IMR-90 (cell line): ENCODE measurements at regions not wholly inside any gene's neighbourhood (a gene's known extent, or its start where the extent isn't known, plus 50 kb on each side); places are given as distances from the start of the nearest gene placed in this dataset.
A peak's percentile ranks its signal among the peaks of the same experiment; 100 is the strongest.

Source experiments
- ATAC-seq: fragments of 200-7000 bp; cut with Tn5 transposase; 2 replicates; pipeline ENCODE4 v1.9.1; 2020; ENCODE audit warnings: low read depth, mild to moderate bottlenecking, moderate library complexity
- BruUV-seq: library from RNA; stranded (reverse); fragments of 400-500 nt; replicated peaks from 2 replicates; lab custom pipeline; 2021; lab: Mats Ljungman, UMichigan
- CTCF ChIA-PET: fragments of 300-600 bp; formaldehyde crosslinking; extraction: SDS; loops from one replicate; lab custom pipeline; 2021; ENCODE audit warnings: antibody characterized with exemption; lab: Yijun Ruan, JAX
- POLR2A ChIA-PET: fragments of 300-600 bp; sonication (Branson Sonifier 250); formaldehyde crosslinking; loops from one replicate; lab custom pipeline; 2022; ENCODE audit warnings: antibody characterized with exemption; ENCODE audit not compliant: unreplicated experiment; lab: Charles Lee
- DNase-seq: peaks from one replicate; pipeline ENCODE4 v3.0.0; 2013
- H2AFZ ChIP-seq: replicated peaks from 2 replicates; pipeline ENCODE3; 2013; ENCODE audit warnings: low read length, mild to moderate bottlenecking; ENCODE audit not compliant: poor library complexity
- H2AK5ac ChIP-seq: 2 replicates; pipeline ENCODE4 v1.6.1; 2013; ENCODE audit warnings: low read depth, low read length, inconsistent platforms
- H2AK9ac ChIP-seq: replicated peaks from 2 replicates; pipeline ENCODE3; 2013; ENCODE audit warnings: mild to moderate bottlenecking, low read depth, low read length, moderate library complexity; ENCODE audit not compliant: poor library complexity
- H2BK120ac ChIP-seq: 2 replicates; pipeline ENCODE4 v1.6.1; 2013; ENCODE audit warnings: low read depth, low read length, inconsistent platforms
- H2BK15ac ChIP-seq: 3 replicates; pipeline ENCODE4 v1.6.1; 2013; ENCODE audit warnings: low read depth, low read length, inconsistent platforms
- H2BK20ac ChIP-seq: 2 replicates; pipeline ENCODE4 v1.6.1; 2013; ENCODE audit warnings: low read depth, mild to moderate bottlenecking, inconsistent platforms, low read length, moderate library complexity
- H2BK5ac ChIP-seq: 2 replicates; pipeline ENCODE4 v1.6.1; 2013; ENCODE audit warnings: mild to moderate bottlenecking, low read depth, low read length, inconsistent platforms; ENCODE audit not compliant: poor library complexity, severe bottlenecking
- H3K14ac ChIP-seq: replicated peaks from 2 replicates; pipeline ENCODE4 v1.6.1; 2013; ENCODE audit warnings: low read depth, low read length, inconsistent platforms
- H3K18ac ChIP-seq: 2 replicates; pipeline ENCODE4 v1.6.1; 2013; ENCODE audit warnings: low read depth, low read length, control low read depth
- H3K23ac ChIP-seq: 2 replicates; pipeline ENCODE4 v1.6.1; 2013; ENCODE audit warnings: low read depth, low read length, inconsistent platforms
- H3K27ac ChIP-seq: 2 replicates; pipeline ENCODE4 v1.5.1; 2013; ENCODE audit warnings: mild to moderate bottlenecking, control low read depth, low read length; ENCODE audit not compliant: insufficient read depth
- H3K27me3 ChIP-seq: 2 replicates; pipeline ENCODE4 v1.6.1; 2013; ENCODE audit warnings: low read length; ENCODE audit not compliant: control insufficient read depth, insufficient read depth
- H3K36me3 ChIP-seq: 2 replicates; pipeline ENCODE4 v1.6.1; 2013; ENCODE audit warnings: low read length, mixed read lengths; ENCODE audit not compliant: control insufficient read depth, insufficient read depth
- H3K4ac ChIP-seq: 2 replicates; pipeline ENCODE4 v1.6.1; 2013; ENCODE audit warnings: low read depth, low read length, inconsistent platforms
- H3K4me1 ChIP-seq: 2 replicates; pipeline ENCODE4 v1.6.1; 2013; ENCODE audit warnings: low read length, mixed read lengths; ENCODE audit not compliant: control insufficient read depth, insufficient read depth
- H3K4me2 ChIP-seq: 2 replicates; pipeline ENCODE4 v1.6.1; 2013; ENCODE audit warnings: low read depth, mild to moderate bottlenecking, control low read depth, low read length, moderate library complexity
- H3K4me3 ChIP-seq: 2 replicates; pipeline ENCODE4 v1.5.1; 2013; ENCODE audit warnings: low read depth, mild to moderate bottlenecking, control low read depth, low read length, moderate library complexity; ENCODE audit not compliant: insufficient read depth
- H3K56ac ChIP-seq: 2 replicates; pipeline ENCODE4 v1.6.1; 2013; ENCODE audit warnings: low read length, inconsistent platforms; ENCODE audit not compliant: insufficient read depth; ENCODE audit errors: extremely low read depth
- H3K79me1 ChIP-seq, 2 experiments: 2 replicates each; pipeline ENCODE4 v1.6.1; 2013; ENCODE audit warnings: low read length in 2 of 2, inconsistent platforms in 1 of 2, low read depth in 1 of 2
- H3K9ac ChIP-seq: 2 replicates; pipeline ENCODE4 v1.6.1; 2013; ENCODE audit warnings: low read depth, low read length, control low read depth
- H3K9me1 ChIP-seq: 2 replicates; pipeline ENCODE4 v1.6.1; 2013; ENCODE audit warnings: low read length, inconsistent platforms; ENCODE audit not compliant: insufficient read depth
- H3K9me3 ChIP-seq: 2 replicates; pipeline ENCODE4 v1.6.1; 2013; ENCODE audit warnings: low read length; ENCODE audit not compliant: control insufficient read depth, insufficient read depth
- H4K20me1 ChIP-seq: 2 replicates; pipeline ENCODE4 v1.6.1; 2013; ENCODE audit warnings: low read length, inconsistent platforms; ENCODE audit not compliant: insufficient read depth
- H4K5ac ChIP-seq: 2 replicates; pipeline ENCODE4 v1.6.1; 2013; ENCODE audit warnings: mild to moderate bottlenecking, low read depth, low read length, control low read depth
- H4K8ac ChIP-seq, 2 experiments: 2 replicates each; pipeline ENCODE4 v1.6.1; 2013; ENCODE audit warnings: low read depth in 2 of 2, low read length in 2 of 2, control low read depth in 1 of 2, inconsistent platforms in 1 of 2
- H4K91ac ChIP-seq: 2 replicates; pipeline ENCODE4 v1.6.1; 2013; ENCODE audit warnings: low read depth, low read length, inconsistent platforms; ENCODE audit not compliant: insufficient read depth
- MAFK ChIP-seq: IDR thresholded peaks from 2 replicates; pipeline ENCODE4 v1.6.1; 2012; ENCODE audit warnings: low read depth, low read length, improper control_type of control experiment
- NFE2L2 ChIP-seq: fragments of 150-350 bp; IDR thresholded peaks from 2 replicates; pipeline ENCODE4 v1.6.1; 2016; ENCODE audit warnings: low read depth, mild to moderate bottlenecking, low read length
- WGBS, 2 experiments: methylation state at CpG; one replicate each; pipeline versions ENCODE4 v1.1.5 to v1.1.7; 2013; ENCODE audit warnings: missing lambda C conversion rate in 2 of 2; ENCODE audit not compliant: insufficient read length in 1 of 2; ENCODE audit errors: extremely low coverage in 2 of 2; 5-methylcytosine and 5-hydroxymethylcytosine counted together
- dilution Hi-C: fragments of 300-500 bp; cut with HindIII; formaldehyde crosslinking; loops from one replicate; pipeline ENCODE4 v1.14.3; 2018; ENCODE audit warnings: low sequenced_read_pairs; ENCODE audit not compliant: unreplicated experiment
- in situ Hi-C: fragments of 300-500 bp; cut with MboI; formaldehyde crosslinking; loops from 3 replicates; pipeline ENCODE4 v1.14.3; 2019; ENCODE audit warnings: low sequenced_read_pairs, inconsistent platforms, mixed read lengths
- intact Hi-C: fragments of 100-400 bp; cut with micrococcal nuclease; formaldehyde crosslinking; loops from 2 replicates; pipeline ENCODE4 v1.10.0; 2022

DNA sequence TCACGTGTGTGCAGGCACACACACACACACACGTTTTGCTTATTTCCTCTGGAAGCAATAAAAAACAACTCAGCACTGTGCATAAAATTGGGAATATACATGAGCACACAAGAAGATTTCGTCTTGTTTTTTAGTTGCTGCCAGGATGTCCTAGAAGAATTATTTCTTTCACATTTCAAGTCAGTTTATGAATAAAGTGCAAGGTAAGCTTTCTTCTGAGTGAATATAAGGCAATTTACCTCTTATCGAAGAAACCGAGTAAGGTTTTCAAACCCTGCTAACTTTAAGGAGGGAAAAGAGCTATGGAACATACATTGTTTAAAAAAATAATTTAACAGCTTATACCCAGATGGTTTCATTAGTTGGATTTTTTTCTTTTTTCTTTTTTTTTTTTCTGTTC lies 855.4 kb upstream of the NR2F2 start:
- Histone ChIP-seq H3K4me2 (no peak overlapping the region), H3K56ac (no peak overlapping the region), H3K14ac (no peak overlapping the region), H3K9me3 (no peaks in the 10 kb centered on the region), H2BK15ac (no peak overlapping the region), H3K27ac (no peak overlapping the region), H2BK5ac (no peak overlapping the region), H2AK5ac (no peak overlapping the region), H4K8ac (no peak overlapping the region), H3K18ac (no peak overlapping the region), H2AK9ac (no peak overlapping the region), H3K9me1 (no peaks in the 10 kb centered on the region), H4K91ac (no peak overlapping the region), H3K36me3 (no peaks in the 10 kb centered on the region), H2AFZ (no peak overlapping the region), H3K4ac (no peak overlapping the region), H3K4me3 (no peak overlapping the region), H3K27me3 (no peaks in the 10 kb centered on the region), H3K9ac (no peak overlapping the region), H3K23ac (no peak overlapping the region), H2BK120ac (no peak overlapping the region), H3K79me1 (no peaks in the 10 kb centered on the region), H4K5ac (no peak overlapping the region), H3K4me1 (peaks cover 3% of the 10 kb centered on the region; the same call in 1 of the 2 replicates), H4K20me1 (no peaks in the 10 kb centered on the region), H2BK20ac (no peak overlapping the region)
- DNase-seq (no peak), ATAC-seq (no peak)
- ChIA-PET CTCF (interaction anchor here (1.7 kb wide), 1 partner anchor 10 kb away, joined by 7 read pairs; no protein-coding TSS in a partner anchor), POLR2A (no interaction called here)
- no TSS peak for BruUV-seq
- in situ Hi-C loops (no loop called here), intact Hi-C loops (no loop called here), dilution Hi-C loops (no loop called here)
- TF ChIP-seq NFE2L2 (no peak), MAFK (peak; percentile 59)
- no CpG with 5 or more reads among the region's 5 CpGs for WGBS, 2 experiments
